LNCAP (cell line): ENCODE measurements at regions not wholly inside any gene's neighbourhood (a gene's known extent, or its start where the extent isn't known, plus 50 kb on each side); places are given as distances from the start of the nearest gene placed in this dataset.

ENCODE experiments used
- TF ChIP-seq, protein P1 (sequence below): fragments of 450-650 bp; IDR thresholded peaks from 2 replicates; pipeline ENCODE4 v1.5.1; 2017; ENCODE audit warnings: mild to moderate bottlenecking

DNA sequence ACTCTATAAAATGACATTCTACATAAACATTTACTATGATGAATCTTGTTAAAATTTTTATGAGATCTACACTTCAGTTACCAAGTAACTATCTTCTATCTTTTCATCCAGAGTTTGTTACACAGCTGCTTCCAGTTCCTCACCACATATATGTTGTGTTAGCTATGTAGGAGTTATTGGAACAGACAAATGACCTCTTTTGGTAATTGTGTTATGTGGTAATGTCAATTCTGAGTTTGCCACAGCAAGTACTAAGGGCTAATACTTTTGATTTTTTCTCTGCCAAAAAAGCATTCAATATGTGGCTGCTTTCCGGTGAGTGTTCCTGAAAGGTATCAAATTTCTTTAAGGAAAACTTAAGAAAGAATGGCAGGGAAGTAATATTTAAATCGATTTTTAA lies 573.9 kb upstream of the PCDH15 start:
- TF ChIP-seq, protein P1, sequence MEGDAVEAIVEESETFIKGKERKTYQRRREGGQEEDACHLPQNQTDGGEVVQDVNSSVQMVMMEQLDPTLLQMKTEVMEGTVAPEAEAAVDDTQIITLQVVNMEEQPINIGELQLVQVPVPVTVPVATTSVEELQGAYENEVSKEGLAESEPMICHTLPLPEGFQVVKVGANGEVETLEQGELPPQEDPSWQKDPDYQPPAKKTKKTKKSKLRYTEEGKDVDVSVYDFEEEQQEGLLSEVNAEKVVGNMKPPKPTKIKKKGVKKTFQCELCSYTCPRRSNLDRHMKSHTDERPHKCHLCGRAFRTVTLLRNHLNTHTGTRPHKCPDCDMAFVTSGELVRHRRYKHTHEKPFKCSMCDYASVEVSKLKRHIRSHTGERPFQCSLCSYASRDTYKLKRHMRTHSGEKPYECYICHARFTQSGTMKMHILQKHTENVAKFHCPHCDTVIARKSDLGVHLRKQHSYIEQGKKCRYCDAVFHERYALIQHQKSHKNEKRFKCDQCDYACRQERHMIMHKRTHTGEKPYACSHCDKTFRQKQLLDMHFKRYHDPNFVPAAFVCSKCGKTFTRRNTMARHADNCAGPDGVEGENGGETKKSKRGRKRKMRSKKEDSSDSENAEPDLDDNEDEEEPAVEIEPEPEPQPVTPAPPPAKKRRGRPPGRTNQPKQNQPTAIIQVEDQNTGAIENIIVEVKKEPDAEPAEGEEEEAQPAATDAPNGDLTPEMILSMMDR, result no peak

DNA sequence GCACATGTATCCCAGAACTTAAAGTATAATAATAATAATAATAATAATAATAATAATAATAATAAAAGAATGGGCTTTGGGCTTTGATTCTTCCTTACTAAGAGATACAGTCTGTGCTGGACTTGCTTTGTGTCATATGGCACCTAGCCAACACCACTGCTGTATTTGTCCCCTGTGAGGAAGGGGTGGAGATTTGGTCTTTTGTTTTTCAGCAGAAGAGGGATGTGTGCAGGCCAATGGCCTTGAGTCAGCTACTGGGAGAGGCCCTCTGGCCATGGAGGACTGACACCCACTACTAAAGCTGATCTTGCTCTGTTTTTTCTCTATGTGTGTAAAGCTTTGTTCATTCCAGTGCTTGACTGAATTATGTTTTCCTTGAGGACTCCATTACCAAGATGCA lies 573.0 kb upstream of the PCDH15 start:
- TF ChIP-seq, protein P1, result no peak

DNA sequence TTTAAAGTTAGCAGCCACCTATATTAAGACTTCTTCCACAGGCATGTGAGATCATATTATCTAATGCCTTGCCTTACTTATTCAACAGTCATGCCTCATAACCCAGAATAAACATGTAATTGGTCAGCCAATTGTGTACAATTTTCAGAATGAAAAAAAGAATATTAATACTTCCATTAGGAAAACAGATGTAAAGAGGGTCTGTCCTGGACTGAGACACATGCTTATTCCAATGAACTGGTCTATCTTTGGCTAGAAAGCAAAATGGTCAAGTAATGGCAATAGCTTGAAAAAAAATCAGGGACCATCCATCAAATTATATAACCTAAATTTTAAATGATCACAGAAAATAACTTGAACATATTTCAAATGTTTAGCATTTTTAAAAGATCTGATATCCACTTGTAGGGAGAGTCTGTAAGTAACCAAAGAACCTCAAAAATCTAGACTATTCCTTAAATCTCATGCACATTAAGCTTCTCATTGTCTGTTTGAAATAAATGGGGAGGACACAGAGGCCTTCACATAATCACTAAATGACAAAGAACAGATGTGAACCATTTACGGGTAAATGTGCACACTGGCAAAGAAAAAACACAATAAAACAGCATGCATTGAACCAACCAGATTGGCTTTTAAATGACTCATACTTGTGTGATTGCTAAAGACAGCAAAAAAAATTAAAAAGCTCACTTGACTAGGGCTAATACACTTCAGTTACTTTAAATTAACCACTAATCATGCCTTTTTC lies 568.8 kb upstream of the PCDH15 start:
- TF ChIP-seq, protein P1, result no peak

DNA sequence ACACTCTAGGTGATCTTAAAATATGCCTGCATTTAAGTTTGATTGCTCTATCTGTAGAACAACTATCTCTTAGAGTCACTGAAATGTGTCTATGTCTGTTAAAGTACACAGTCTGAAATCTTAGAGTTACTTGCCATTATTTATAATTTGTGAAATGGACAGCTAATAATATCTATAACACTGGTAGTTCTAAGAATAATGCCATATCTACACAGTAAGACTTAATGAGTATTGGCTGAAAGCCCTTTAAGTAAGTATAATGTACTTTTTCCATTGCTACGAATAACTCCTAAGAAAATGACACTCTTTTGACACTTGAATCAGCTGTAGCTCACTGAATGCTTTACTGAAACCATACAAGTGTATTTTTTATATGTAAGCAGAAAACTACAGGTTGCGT lies 567.4 kb upstream of the PCDH15 start:
- TF ChIP-seq, protein P1, result no peak

DNA sequence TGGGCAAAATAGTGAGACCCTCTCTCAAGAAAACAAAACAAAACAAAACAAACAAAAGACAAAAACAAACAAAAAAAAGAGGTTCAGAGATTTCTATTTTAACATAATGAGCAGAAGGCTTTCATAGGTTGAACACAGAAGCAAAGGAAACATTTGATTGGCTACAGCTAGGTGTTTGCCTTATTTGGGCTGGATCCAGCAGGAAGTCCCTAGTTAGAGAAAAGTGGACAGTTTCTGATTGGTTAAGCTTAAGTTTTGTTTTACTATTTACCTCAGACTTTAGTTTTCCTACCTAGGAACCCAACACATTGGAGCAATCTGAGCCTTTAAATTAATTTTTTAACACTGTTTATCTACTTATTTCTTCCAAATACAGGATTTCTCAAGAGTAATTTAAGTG lies 566.5 kb upstream of the PCDH15 start:
- TF ChIP-seq, protein P1, result no peak

DNA sequence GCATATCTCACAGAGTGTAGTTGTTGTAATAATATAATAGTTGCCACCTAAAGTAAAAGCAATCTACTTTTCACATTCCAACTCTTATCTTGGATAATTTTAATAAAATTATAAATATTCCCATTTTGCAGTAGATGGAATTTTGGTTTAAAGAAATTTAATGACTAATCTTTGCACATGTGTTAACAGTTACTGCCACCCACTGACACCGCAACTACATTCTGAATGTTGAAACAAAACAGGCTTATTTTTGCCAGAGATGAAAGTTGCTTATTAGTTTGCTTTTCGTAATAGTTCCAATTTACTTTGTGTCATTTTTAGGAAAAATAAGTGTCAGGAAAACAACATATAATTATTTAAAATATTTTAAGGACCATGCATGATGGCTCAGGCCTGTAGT lies 557.5 kb upstream of the PCDH15 start:
- TF ChIP-seq, protein P1, result no peak

DNA sequence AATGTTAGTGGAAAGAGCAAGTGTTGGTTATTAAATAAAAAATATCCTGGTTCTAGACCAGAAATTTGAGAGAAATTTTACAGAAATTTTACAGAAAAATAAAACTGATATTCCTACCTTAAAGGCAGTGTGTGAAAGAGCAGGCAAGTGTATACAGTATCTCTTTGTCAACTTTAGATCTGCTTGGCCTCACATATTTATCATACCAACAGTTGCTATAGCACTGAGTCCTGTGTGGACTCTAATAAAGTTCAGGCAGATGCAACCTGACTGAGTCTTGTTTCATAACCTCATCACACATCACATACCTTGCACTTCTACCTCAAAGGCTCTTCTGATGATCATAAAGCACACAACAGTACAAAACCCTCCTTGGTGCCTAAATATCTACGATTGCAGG lies 552.4 kb upstream of the PCDH15 start:
- TF ChIP-seq, protein P1, result no peak

DNA sequence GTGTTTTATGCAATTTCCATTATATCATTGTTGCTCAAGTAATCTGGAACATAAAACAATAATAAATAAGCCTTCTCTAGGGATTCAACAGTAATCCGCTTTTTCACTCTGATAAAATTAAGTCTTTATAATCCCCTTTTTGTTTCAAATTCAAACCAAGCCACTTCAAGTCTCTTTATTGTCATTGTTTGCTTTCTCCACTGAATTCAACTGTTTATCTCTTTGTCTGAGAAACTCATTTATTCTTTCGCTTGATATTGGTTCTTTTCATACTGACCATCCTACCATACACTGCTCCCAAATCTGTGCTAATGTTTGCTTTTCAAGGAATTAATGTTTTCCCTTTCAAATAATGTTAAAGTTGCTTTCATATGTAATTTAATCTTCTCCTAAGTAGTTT lies 550.4 kb upstream of the PCDH15 start:
- TF ChIP-seq, protein P1, result no peak
